GM18951 (cell line): ENCODE measurements at regions not wholly inside any gene's neighbourhood (a gene's known extent, or its start where the extent isn't known, plus 50 kb on each side); places are given as distances from the start of the nearest gene placed in this dataset.

Experiments used
- POLR2A ChIP-seq: IDR thresholded peaks from 4 replicates; pipeline ENCODE4 v1.6.1; 2011; ENCODE audit warnings: mild to moderate bottlenecking; ENCODE audit not compliant: insufficient read length, insufficient read depth; ENCODE audit errors: extremely low read depth
- in situ Hi-C: fragments of 300-500 bp; cut with MboI; formaldehyde crosslinking; loops from one replicate; pipeline ENCODE4 v1.12.0; 2022; ENCODE audit warnings: low sequenced_read_pairs, mixed read lengths, inconsistent platforms; ENCODE audit not compliant: unreplicated experiment

DNA sequence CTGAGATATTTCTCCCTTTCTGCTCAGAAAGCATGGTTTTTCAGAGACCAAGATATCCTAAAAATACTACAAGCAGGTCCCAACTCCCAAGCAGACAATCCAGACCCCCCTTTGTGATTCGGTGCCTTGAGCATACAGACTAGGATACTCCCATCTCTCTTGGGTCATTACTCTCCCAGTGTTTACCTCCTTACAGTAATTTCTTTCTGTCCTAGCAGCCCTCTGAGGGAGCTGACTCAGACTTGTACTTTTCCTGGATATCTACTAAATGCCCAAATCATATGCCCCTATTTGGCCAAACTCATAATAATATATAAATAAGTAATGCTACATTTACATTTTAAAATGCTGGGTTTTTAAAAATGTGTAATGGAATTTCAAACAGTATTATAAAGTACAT lies 355.6 kb downstream of the LRIG3 start:
- no peak for TF ChIP-seq POLR2A
- in situ Hi-C loops, result no loop called here

DNA sequence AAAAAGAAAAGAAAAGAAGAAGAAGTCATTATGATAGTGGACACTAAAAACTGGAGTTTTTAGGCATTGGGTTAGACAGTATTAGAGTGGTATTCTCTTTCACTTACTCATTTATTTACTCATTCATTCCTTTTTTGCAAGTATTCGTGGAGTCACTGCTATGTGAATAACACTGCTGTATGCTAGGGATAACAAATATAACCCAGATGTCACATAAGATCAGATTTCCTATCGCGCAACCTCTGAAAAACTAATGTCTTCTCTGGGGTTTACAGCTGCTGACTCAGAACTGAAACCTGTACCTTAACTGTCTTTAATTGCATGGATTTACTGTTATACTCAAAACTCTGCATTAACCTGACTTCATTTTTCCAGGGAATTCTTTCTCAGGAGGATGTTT lies 353.7 kb downstream of the LRIG3 start:
- no peak for TF ChIP-seq POLR2A
- in situ Hi-C loops, result no loop called here

DNA sequence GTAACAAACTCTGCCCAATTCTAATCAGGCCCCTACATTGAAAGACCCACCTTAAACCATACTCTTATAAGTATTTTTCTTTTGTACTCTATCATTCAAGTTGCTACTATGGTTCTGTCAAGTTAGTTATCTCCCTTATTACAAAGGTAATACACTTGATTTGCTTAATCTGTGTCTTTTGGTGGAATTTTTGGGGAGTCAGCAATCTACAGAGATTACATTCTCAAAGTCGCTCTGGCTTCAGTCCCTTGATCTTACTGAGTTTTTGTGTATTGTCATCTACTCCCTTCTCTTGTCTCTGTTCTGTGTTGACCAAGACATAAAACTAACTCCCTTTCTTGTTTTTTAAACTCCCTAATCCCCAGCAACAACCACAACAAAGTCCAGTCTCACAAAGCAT lies 353.1 kb downstream of the LRIG3 start:
- TF ChIP-seq POLR2A, result no peak
- in situ Hi-C loops, result no loop called here

DNA sequence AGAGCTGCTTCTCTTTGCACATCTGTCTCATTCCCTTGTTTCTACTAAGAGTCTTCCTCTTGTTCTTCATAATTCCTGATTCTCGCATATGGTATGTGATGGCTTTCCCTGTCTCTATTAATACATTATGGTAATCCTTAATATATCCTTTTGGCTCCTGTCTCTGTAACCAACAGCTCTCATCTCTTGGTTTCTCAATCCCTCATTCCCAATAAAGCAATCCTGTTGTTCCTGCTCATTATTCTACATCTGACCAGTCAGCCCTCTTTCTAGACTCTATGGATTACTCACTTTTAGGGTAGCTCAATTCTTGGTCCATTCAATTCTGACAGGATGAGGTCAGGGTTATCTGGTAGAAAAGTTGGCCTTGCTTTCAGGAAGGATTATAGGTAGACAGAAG lies 349.9 kb downstream of the LRIG3 start:
- no peak for TF ChIP-seq POLR2A
- in situ Hi-C loops, result no loop called here

DNA sequence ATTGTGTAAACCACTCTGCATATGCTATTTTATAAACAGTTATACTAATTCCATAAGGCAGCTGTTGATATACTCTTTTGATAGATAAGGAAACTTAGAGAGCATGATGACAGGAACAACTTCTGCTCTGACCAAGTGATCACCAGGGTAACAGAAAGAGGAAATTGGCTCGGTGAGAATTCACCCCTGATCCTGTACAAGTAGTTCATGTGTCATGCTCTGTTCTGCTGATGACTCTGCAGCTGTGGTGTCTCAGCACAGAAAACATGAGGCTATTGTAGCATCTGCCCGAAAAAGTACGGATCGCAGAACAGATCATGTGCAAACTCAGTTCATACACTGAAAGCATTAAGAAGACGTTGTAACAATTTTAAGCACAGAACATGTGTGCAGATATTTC lies 345.0 kb downstream of the LRIG3 start:
- TF ChIP-seq POLR2A, result no peak
- in situ Hi-C loops, result no loop called here

DNA sequence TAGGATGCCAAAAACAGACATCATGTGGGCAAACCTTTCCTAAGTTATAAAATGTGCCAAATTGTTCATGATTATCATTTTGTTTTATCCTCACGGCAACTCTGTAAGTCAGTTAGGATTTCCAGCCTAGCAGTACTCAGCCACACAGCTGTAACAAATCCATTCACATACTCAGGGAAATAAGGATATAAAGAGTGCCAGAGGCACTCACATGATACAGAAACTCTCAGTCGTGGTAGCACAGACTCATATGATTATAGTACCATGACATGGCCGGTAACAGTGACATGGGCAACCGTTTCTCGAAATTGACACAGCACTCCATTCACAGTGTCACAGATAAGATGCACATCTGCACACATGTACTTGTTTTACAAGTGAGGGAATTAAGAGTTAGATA lies 344.2 kb downstream of the LRIG3 start:
- in situ Hi-C loops, result no loop called here
- TF ChIP-seq POLR2A, result no peak

DNA sequence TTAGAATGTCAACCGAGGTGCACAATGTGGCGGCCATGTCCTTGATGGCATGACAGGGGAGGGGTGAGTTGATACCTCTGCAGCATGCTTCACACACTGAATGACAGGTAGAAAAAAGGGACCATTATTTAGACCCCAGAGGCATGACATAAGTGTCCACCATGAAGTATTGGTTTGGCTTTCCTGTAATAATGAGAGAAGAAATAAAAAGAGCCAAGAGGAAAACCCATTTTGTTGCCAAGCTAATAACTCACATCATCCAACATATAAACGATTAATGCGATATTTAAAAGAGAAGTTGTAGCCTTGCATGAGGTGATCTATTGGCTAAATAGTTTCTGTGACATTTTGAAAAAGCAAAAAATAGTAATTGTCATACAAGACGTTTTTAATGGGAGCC lies 343.4 kb downstream of the LRIG3 start:
- TF ChIP-seq POLR2A, result no peak
- in situ Hi-C loops, result no loop called here

DNA sequence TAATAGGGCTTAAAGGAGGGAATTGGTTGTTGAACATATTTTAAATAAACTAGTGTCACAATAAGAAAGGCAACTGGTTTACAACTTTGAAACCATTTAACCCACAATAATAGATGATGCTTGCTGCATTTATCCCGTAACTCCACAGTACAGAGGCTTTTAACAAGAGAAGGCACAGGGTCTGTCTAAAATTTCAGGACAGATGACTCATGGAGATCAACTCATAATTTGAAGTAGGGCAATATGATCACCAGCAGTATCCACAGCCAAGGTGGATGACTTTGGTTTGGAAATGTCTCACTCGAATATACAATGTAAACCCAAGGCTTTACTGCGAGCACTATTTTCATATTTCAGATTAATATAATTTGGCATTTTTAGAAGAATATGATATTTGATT lies 340.2 kb downstream of the LRIG3 start:
- TF ChIP-seq POLR2A, result no peak
- in situ Hi-C loops, result no loop called here

DNA sequence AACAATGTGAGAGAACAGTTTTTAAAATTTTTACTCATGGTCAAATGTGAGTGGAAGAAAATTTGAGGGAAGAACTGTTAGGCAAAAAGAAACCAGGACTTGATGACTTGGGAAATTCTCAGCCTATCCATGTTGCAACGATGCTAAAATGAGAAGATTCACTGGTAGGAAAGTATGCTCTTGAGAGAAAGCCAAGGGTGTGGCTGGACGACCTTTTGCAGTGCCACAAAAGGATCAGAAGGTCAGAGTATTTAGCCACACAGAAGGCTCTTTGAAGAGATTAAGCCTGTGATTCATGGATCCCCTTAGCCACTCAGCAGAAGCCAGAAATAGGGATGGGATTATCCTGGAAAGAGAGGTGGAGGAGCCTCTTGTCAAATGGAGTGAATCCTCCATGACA lies 336.8 kb downstream of the LRIG3 start:
- in situ Hi-C loops, result no loop called here
- no peak for TF ChIP-seq POLR2A

DNA sequence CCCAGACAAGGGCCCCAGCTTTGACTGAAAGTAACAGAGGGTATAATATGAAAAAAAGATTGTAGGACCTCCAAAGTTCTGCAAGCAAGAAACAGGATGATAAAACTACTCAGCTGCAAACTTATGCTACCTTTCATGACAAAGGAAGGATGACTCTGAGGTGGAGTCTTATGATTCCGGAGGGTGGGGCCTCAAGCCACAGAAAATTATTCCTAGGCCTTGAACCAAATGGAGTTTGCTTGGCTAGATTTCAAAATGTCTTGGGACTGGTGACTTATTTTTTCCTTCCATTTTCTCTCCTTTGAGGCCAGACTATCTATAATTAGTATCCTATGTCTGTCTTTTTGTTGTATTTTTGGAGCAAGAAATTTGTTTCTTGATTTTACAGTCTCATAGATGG lies 336.4 kb downstream of the LRIG3 start:
- in situ Hi-C loops, result no loop called here
- TF ChIP-seq POLR2A, result no peak

DNA sequence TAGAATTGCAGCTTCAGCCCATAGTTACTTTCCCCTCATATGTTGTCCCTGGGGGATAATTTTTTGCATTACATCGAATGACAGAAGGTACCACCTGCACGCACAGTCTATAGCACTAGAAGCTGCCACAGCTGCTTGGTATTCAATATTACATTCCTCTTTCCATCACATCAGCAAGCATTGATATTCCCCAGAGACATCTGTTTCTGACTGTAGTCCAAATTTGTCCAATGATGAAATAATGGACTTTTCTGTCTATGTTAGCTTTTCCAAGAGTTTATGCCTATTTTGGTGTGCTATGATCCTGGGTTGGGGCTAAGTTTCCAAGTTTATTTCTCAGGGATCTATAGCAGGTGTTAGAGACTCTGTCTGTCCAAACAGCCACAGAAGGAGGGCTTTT lies 335.4 kb downstream of the LRIG3 start:
- TF ChIP-seq POLR2A, result no peak
- in situ Hi-C loops, result no loop called here

DNA sequence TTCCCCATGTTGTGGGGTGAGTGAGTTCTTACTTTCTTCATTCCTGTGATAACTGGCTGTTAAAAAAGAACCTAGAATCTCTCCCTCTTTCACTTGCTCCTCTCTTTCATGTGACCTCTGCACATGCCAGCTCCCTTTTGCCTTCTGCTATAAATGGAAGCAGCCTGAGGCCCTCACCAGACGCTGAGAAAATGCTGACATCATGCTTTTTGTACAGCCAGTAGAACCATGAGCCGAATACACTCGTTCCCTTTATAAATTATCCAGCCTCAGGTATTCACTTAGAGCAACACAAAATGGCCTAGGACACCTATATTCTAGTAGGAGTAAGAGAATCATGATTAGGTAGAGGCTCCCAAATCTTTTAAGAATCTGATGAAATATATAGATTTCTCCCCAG lies 333.5 kb downstream of the LRIG3 start:
- in situ Hi-C loops, result no loop called here
- TF ChIP-seq POLR2A, result no peak

DNA sequence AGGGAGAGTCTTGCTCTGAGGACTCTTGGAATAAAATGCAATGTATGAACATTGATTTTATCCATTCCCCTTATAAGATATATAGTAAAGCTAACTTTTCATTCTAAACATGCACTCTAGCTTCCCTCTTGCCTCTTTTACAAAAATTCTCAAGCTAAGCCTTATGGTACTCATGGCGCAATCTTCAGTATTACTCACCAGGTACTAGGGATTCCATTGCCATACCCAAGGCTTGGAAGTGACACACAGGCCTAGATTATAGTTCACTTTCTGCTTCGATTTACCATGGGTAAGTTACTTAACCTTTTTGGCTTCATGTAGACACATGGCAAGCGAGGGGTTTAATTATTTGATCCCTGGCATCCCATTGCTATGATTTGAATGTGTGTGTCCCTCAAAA lies 331.5 kb downstream of the LRIG3 start:
- no peak for TF ChIP-seq POLR2A
- in situ Hi-C loops, result no loop called here

DNA sequence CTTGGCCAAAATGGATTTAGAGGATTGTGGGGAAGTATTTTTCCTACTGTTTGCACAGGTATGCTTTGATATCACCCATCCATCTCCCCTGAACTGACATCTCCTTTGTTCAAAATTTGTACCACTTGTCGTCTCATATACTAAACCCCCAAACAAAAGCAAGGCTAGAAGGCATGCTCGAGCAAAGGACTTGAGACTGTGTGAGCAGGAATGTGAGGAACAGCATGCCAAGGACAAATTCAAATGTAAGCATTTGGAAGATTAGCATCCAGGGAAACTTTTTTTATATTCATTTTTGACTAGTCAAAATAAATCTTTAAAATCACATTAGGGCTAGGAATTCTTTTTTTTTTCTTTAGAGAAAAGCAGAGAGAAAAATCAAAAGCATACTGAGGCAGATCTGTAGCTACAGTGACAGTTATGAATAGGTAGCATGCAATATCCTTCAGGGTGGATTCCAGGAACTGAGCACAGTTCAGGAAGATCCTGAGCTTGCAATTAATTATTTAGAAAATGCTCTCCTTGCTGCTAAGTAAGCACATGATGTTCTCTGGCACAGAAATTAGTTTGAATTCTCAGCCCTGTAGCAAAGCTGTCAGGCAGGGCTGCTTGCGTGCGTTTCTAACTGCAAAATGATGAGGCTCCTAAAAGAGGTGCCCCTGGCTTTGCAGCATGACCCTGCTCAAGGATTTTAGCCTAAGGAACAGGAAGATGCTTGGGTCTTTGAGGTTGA lies 327.7 kb downstream of the LRIG3 start:
- in situ Hi-C loops, result no loop called here
- no peak for TF ChIP-seq POLR2A
